ENCODE measurements at regions not wholly inside any gene's neighbourhood (a gene's known extent, or its start where the extent isn't known, plus 50 kb on each side); places are given as distances from the start of the nearest gene placed in this dataset.

DNA sequence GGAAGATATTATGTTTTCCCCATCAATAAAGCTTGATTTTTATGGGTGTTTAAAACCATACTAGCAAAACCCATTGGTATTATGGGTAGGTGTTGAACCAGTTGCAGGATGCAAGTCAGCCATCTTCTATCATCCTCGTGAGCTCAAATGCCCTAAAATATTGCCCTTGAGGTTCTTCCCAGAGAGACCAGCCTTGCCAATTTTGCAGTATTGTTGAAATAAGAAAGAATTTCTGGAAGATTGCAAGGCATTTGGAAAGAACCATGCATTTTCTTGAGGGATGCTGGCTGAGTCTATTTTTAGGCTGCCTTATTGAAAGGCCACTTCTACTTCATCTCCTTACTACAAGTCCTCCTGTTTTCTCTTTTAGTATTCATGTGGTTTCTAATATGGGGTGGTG is 60.9 kb upstream of the SOD3 start:
- no peak overlapping the region for H3K27ac Mint-ChIP-seq
- CTCF ChIA-PET: no interaction called here
- H3K4me1 Mint-ChIP-seq: no peaks in the 10 kb centered on the region
- ATAC-seq (ENCODE audit: low read depth) (no peak), DNase-seq (no peak)
- TF ChIP-seq, protein P1, sequence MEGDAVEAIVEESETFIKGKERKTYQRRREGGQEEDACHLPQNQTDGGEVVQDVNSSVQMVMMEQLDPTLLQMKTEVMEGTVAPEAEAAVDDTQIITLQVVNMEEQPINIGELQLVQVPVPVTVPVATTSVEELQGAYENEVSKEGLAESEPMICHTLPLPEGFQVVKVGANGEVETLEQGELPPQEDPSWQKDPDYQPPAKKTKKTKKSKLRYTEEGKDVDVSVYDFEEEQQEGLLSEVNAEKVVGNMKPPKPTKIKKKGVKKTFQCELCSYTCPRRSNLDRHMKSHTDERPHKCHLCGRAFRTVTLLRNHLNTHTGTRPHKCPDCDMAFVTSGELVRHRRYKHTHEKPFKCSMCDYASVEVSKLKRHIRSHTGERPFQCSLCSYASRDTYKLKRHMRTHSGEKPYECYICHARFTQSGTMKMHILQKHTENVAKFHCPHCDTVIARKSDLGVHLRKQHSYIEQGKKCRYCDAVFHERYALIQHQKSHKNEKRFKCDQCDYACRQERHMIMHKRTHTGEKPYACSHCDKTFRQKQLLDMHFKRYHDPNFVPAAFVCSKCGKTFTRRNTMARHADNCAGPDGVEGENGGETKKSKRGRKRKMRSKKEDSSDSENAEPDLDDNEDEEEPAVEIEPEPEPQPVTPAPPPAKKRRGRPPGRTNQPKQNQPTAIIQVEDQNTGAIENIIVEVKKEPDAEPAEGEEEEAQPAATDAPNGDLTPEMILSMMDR (IDR thresholded peaks at IDR 0.05): no peak
- no peaks in the 10 kb centered on the region for H3K36me3 Mint-ChIP-seq (ENCODE audit: low read depth)
- POLR2A ChIA-PET: no interaction called here
- H3K4me3 Mint-ChIP-seq: no peak overlapping the region
- no peaks in the 10 kb centered on the region for H3K27me3 Mint-ChIP-seq
- H3K9me3 Mint-ChIP-seq: peaks cover 21% of the 10 kb centered on the region
- intact Hi-C loops (cut with micrococcal nuclease): no loop called here

DNA sequence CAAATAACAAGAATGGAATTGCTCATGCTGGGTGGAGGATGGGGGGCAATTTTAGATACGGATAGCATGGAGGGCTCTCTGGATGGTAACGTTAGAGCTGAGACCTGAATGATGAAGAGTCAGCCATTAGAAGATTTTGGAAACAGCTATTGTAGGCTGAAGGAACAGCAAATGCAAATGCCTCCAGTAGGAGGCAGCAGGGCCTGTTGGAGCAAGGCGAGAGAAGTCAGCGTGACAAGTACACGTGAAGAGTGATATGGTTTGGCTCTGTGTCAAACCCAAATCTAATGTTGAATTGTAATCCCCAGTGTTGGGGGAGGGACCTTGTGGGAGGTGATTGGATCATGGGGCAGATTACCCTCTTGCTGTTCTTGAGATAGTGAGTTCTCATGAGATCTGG is 59.3 kb upstream of the SOD3 start:
- intact Hi-C loops (cut with micrococcal nuclease): no loop called here
- ATAC-seq (ENCODE audit: low read depth) (no peak), DNase-seq (no peak)
- Mint-ChIP-seq H3K4me3 (no peak overlapping the region), H3K4me1 (no peaks in the 10 kb centered on the region), H3K27me3 (no peaks in the 10 kb centered on the region), H3K9me3 (peaks cover 21% of the 10 kb centered on the region), H3K27ac (no peak overlapping the region), H3K36me3 (ENCODE audit: low read depth) (no peaks in the 10 kb centered on the region)
- ChIA-PET CTCF (no interaction called here), POLR2A (no interaction called here)
- TF ChIP-seq, protein P1 (IDR thresholded peaks at IDR 0.05): no peak

DNA sequence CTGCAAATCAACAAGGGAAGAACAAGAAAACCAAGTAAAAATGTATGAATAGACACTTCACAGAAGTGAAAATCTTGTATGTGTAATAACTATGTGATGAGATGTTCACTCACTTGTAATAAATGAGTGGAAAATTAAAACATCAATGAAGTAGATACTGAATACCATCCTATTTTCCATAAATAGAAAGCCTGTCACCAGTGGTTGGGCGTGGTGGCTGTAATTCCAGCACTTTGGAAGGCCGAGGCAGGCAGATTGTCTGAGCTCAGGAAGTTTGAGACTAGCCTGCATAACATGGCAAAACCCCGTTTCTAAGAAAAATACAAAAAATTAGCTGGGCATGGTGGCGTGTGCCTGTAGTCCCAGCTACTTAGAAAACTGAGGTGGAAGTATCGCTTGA is 53.5 kb upstream of the SOD3 start:
- Mint-ChIP-seq H3K27ac (no peak overlapping the region), H3K4me3 (no peak overlapping the region), H3K36me3 (ENCODE audit: low read depth) (no peaks in the 10 kb centered on the region), H3K27me3 (no peaks in the 10 kb centered on the region), H3K4me1 (no peaks in the 10 kb centered on the region), H3K9me3 (peaks cover 13% of the 10 kb centered on the region)
- ChIA-PET POLR2A (no interaction called here), CTCF (no interaction called here)
- TF ChIP-seq, protein P1 (IDR thresholded peaks at IDR 0.05): no peak
- DNase-seq: no peak
- ATAC-seq (ENCODE audit: low read depth): no peak
- intact Hi-C loops (cut with micrococcal nuclease): no loop called here

DNA sequence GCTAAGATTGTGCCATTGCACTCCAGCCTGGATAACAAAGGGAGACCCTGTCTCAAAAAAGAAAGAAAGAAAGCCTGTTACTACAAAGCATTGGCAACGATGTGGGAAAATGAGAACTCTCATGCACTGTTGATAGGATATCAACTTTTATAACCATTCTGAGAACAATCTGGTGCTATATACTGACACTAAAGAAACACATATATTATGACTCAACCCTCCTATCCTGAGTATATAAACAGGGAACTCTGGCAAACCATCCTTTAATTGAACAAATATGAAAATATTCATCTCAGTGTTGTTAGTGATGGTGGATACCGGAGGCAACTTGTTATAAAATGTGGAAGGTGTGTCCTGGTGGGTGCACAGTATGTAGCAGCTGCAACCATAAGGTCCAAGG is 53.0 kb upstream of the SOD3 start:
- POLR2A ChIA-PET: no interaction called here
- ATAC-seq (ENCODE audit: low read depth): no peak
- H3K4me3 Mint-ChIP-seq: no peak overlapping the region
- no peak overlapping the region for H3K27ac Mint-ChIP-seq
- no peak for DNase-seq
- intact Hi-C loops (cut with micrococcal nuclease): no loop called here
- H3K36me3 Mint-ChIP-seq (ENCODE audit: low read depth): no peaks in the 10 kb centered on the region
- peaks cover 9% of the 10 kb centered on the region for H3K9me3 Mint-ChIP-seq
- TF ChIP-seq, protein P1 (IDR thresholded peaks at IDR 0.05): no peak
- H3K4me1 Mint-ChIP-seq: no peaks in the 10 kb centered on the region
- CTCF ChIA-PET: no interaction called here
- no peaks in the 10 kb centered on the region for H3K27me3 Mint-ChIP-seq

DNA sequence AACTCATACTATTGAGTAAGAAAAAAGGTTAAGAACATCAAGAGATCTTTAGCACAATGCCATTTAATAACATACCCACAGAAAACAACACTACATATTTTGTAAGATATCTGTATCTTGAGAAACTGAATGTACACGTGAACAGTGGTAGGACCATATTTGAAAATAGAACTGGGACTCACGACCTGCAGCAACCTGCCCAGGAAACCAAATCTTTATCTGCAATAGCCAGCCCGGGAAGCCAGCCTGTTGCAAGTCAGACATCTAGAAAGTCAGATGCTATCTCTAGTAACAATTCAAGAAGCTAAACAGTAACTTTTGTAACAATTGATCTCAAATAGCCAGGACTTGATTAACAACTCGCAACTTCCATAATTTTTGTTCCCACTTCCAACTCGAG is 52.6 kb upstream of the SOD3 start:
- no peaks in the 10 kb centered on the region for H3K27me3 Mint-ChIP-seq
- TF ChIP-seq, protein P1 (IDR thresholded peaks at IDR 0.05): no peak
- no peak overlapping the region for H3K27ac Mint-ChIP-seq
- ATAC-seq (ENCODE audit: low read depth): no peak
- H3K4me1 Mint-ChIP-seq: no peaks in the 10 kb centered on the region
- CTCF ChIA-PET: no interaction called here
- H3K9me3 Mint-ChIP-seq: peaks cover 7% of the 10 kb centered on the region
- H3K36me3 Mint-ChIP-seq (ENCODE audit: low read depth): no peaks in the 10 kb centered on the region
- no peak overlapping the region for H3K4me3 Mint-ChIP-seq
- DNase-seq: no peak
- intact Hi-C loops (cut with micrococcal nuclease): no loop called here
- POLR2A ChIA-PET: no interaction called here

Measured in activated B cell treated with CpG ODN at 0.5 μM for 24 hours (primary cell).